Astrocyte of the spinal cord (primary cell): ENCODE measurements at regions not wholly inside any gene's neighbourhood (a gene's known extent, or its start where the extent isn't known, plus 50 kb on each side); places are given as distances from the start of the nearest gene placed in this dataset.

Source experiments
- DNase-seq: peaks from one replicate; pipeline ENCODE4 v3.0.0; 2011; ENCODE audit warnings: low read depth, low spot score
- H3K4me3 ChIP-seq: 2 replicates; pipeline ENCODE4 v1.5.1; 2011; ENCODE audit warnings: low read depth, mild to moderate bottlenecking, low read length, moderate library complexity
- in situ Hi-C: cut with HindIII; loops from 2 replicates; pipeline ENCODE4 v1.10.0; 2017; ENCODE audit warnings: low sequenced_read_pairs
- TF ChIP-seq, protein P1 (sequence below): IDR thresholded peaks from 2 replicates; pipeline ENCODE4 v1.5.1; 2012; ENCODE audit warnings: low read depth, mild to moderate bottlenecking, low read length, inconsistent platforms

DNA sequence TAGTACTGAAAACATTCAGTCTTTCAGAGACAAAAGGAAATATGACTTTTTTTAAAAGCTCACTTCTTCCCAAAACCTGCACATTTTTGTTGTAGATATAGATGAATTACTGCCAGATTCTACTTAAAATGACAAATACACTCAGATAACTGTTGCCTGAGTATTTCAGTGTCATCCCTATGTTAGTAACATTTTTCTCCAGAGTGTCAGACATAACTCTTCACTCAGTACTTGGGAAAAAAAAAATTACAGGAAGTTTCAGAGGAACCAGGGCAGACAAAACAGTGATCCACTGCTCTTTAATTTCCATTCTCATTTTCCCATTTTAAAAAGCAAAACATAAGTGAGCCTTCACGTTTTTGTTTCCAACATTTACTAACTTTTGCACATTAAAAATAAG is 79.3 kb upstream of the ITGA1 start:
- TF ChIP-seq, protein P1, sequence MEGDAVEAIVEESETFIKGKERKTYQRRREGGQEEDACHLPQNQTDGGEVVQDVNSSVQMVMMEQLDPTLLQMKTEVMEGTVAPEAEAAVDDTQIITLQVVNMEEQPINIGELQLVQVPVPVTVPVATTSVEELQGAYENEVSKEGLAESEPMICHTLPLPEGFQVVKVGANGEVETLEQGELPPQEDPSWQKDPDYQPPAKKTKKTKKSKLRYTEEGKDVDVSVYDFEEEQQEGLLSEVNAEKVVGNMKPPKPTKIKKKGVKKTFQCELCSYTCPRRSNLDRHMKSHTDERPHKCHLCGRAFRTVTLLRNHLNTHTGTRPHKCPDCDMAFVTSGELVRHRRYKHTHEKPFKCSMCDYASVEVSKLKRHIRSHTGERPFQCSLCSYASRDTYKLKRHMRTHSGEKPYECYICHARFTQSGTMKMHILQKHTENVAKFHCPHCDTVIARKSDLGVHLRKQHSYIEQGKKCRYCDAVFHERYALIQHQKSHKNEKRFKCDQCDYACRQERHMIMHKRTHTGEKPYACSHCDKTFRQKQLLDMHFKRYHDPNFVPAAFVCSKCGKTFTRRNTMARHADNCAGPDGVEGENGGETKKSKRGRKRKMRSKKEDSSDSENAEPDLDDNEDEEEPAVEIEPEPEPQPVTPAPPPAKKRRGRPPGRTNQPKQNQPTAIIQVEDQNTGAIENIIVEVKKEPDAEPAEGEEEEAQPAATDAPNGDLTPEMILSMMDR = no peak
- in situ Hi-C loops = no loop called here

DNA sequence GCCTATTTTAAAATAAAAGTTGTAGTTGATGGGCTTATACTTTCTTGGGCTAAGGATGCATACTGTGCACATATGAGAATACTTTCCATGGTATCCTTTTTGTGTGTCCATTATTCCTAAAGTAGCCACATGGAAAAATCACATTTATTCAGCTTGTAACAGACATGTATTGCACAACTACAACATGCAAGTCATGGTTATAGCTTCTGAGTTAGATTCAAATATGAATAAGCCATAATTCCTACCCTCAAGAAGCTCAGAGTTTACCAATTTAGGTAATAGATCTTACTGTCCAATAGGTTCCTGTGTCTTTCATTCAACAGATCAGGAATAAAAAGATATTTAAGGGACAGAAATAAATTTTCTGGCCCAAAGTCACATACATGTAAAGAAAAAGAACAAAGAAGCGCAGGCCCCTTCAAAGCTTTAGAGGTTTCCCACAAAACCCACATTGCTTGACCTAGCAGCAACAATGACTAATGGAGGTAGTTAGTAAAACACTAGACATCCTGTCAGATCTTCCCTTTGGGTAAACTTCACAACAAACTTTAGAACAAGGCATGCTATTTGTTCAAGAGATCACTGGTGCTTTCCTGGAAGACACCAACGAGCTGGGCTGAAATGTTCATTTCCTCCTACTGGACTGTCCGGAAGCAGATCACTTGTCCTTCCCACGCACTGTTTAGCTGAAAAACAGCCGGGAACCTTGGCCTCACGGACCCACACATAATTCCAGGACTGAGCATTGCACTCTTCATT is 78.4 kb upstream of the ITGA1 start:
- in situ Hi-C loops = no loop called here
- H3K4me3 ChIP-seq = no peak overlapping the region
- peak; percentile 86 for DNase-seq
- TF ChIP-seq, protein P1 = no peak

More for the DNA sequence above, 79.3 kb upstream of the ITGA1 start:
- DNase-seq = no peak
- no peak overlapping the region for H3K4me3 ChIP-seq

DNA sequence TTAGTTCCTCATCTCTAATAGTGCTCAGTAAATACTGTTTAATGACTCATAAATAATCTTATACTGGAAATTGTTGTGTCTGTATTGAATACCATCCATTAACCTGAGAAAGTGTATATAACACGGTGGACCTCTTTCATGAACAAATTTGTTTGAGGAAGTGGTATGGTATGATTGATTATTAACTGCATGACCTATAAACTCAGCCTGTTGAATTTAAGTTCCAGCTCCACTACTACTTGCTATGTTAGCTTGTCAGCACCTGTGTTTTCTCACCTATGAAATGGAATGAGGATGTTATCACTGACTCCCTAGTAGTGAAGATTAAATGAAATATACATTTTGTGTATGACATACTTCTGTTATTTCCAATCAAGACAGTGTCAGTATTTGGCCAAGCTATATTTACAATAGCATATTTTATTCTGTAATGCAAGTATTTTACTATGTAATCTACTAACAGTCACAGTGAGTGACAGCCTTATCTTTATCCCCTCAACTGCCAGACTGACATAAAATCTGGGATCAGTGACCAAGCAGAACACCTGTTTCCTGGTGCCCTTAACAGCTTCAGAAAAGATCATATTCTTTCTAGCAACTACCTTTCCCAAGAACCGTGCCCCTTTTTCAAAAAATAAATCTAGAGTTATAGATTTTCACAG is 77.3 kb upstream of the ITGA1 start:
- in situ Hi-C loops = no loop called here
- H3K4me3 ChIP-seq = no peak overlapping the region
- no peak for DNase-seq
- TF ChIP-seq, protein P1 = no peak

DNA sequence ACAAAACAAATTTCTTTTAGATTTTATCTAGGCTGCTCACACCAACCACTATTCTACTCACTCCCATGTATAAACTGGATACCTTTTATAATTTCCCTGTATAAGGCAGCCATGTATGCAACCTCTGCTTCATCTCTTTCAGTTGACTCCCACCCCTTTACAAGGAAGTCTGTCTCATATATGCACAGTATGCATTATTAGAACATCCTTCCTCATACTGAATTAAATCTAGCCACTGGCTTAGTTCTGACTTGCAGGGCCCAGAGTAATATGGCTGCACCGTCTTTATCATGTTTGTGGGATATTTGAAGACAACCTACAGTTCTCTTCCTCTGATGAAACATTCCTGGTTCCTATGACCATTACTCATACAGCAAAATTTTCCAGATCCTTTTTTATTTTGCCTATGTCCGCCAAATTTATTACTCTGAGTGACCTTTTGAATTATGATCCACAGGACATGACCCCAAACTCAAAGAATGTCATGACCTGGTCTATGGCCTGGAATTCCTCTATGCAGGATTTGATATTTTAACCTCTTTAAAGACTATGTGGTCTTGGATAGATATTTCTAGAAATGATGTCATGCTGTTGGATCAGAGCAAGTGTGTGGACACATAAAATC is 76.6 kb upstream of the ITGA1 start:
- no peak overlapping the region for H3K4me3 ChIP-seq
- in situ Hi-C loops = no loop called here
- TF ChIP-seq, protein P1 = no peak
- DNase-seq = peak; percentile 71

DNA sequence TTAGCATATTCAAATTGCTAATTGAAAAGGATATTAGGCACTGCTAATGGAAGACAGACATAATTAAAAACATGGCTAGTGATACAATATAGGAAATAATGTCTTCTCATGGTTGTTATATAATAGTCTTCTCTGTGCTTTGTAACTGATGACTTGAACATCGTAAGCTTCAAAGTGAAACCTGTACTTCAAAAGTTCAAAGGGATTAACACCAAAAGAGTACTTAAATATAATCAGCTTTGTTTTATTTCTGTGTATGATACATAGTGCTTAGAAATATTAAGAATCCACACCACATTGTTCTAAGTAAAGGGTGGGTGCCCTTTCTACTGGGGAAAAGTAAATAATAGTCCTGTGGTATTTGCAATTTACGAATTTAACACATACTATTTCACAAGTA is 75.4 kb upstream of the ITGA1 start:
- H3K4me3 ChIP-seq = no peak overlapping the region
- TF ChIP-seq, protein P1 = no peak
- in situ Hi-C loops = no loop called here
- no peak for DNase-seq

DNA sequence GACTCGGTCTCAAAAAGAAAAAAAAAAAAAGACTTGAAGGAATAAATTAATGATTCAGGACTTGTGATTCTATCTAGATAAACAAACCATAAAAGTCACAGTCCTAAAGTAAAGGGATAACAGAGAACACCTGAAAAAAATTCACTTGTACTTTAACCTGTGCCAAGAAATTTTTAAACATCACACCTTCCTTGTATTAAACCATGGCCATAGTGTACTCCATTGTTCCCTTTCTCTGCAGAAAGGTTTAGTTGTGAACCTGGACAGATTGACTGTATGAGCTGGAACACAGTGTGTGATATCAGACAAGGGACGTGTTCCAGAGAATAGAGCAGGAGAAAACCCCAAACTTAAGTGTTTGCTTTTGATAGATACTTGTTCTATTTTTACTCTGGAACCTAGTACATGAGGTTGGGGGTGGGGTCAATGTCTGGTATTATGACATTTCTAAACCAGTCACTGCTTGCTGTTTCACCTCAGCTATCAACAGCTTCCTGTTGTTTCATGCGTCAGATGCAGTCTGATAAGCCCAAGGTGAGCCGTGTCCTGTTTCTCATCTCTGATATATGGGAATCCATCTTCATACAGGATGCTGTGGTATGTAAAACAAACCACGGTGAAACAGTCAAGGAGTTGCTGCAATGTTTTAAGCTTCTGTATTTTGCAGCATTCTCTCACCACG is 62.5 kb upstream of the ITGA1 start:
- TF ChIP-seq, protein P1 = no peak
- no peak overlapping the region for H3K4me3 ChIP-seq
- in situ Hi-C loops = no loop called here
- DNase-seq = no peak
